Rectal smooth muscle tissue (tissue), 1 donor: ENCODE measurements at regions not wholly inside any gene's neighbourhood (a gene's known extent, or its start where the extent isn't known, plus 50 kb on each side); places are given as distances from the start of the nearest gene placed in this dataset.

Experiments
- H3K27ac ChIP-seq: one replicate; pipeline ENCODE4 v1.7.0; 2013; ENCODE audit warnings: low read depth, low read length, inconsistent platforms
- H3K27me3 ChIP-seq: one replicate; pipeline ENCODE4 v1.7.0; 2013; ENCODE audit warnings: low read length; ENCODE audit not compliant: control insufficient read depth, insufficient read depth
- H3K36me3 ChIP-seq: one replicate; pipeline ENCODE4 v1.7.0; 2013; ENCODE audit warnings: low read length; ENCODE audit not compliant: control insufficient read depth, insufficient read depth
- H3K4me1 ChIP-seq: one replicate; pipeline ENCODE4 v1.7.0; 2013; ENCODE audit warnings: low read length; ENCODE audit not compliant: control insufficient read depth, insufficient read depth
- H3K4me3 ChIP-seq: one replicate; pipeline ENCODE4 v1.7.0; 2013; ENCODE audit warnings: low read length
- H3K9ac ChIP-seq: one replicate; pipeline ENCODE4 v1.7.0; 2013; ENCODE audit warnings: low read length

GRCh38 chr3:102183186-102183585, 251.6 kb upstream of the ZPLD1 start:
- no peak overlapping the region for H3K9ac ChIP-seq
- no peak overlapping the region for H3K27ac ChIP-seq
- no peak overlapping the region for H3K4me3 ChIP-seq
- H3K27me3 ChIP-seq, result no peaks in the 10 kb centered on the region
- H3K4me1 ChIP-seq, result peaks cover 6% of the 10 kb centered on the region
- no peaks in the 10 kb centered on the region for H3K36me3 ChIP-seq

DNA sequence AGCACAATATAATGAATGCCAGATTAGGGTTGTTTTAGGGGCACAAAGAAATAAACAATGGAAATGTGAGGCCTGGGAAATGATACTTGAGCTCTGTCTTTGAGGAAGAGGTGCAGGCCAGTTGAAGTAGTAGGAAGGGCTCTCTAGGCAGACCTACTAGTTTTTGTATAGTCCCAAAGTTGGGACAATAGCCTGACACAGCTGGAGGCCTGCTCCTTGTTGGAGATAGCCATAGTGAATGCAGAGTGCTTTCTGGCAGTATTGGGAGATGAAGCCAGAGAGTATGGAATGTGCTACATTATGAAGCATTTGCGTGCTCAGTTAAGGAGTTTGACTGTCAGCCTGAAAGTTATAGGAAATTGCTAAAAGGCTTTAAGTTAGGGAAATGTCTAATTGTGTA, 251.2 kb upstream of the ZPLD1 start:
- Histone ChIP-seq H3K9ac (no peak overlapping the region), H3K36me3 (no peaks in the 10 kb centered on the region), H3K27me3 (no peaks in the 10 kb centered on the region), H3K27ac (no peak overlapping the region), H3K4me3 (no peak overlapping the region), H3K4me1 (peaks cover 6% of the 10 kb centered on the region)

GRCh38 chr3:102189541-102189940, 245.3 kb upstream of the ZPLD1 start:
- H3K9ac ChIP-seq, result no peak overlapping the region
- H3K27me3 ChIP-seq, result no peaks in the 10 kb centered on the region
- no peak overlapping the region for H3K27ac ChIP-seq
- H3K4me1 ChIP-seq, result no peaks in the 10 kb centered on the region
- no peak overlapping the region for H3K4me3 ChIP-seq
- no peaks in the 10 kb centered on the region for H3K36me3 ChIP-seq

- Histone ChIP-seq H3K4me3 (no peak overlapping the region), H3K9ac (no peak overlapping the region), H3K27ac (no peak overlapping the region), H3K27me3 (no peaks in the 10 kb centered on the region), H3K4me1 (no peaks in the 10 kb centered on the region), H3K36me3 (no peaks in the 10 kb centered on the region)
These were observed 244.7 kb upstream of the ZPLD1 start for GRCh38 chr3:102189956-102190723.

- Histone ChIP-seq H3K36me3 (no peaks in the 10 kb centered on the region), H3K9ac (no peak overlapping the region), H3K27me3 (no peaks in the 10 kb centered on the region), H3K4me1 (no peaks in the 10 kb centered on the region), H3K27ac (no peak overlapping the region), H3K4me3 (no peak overlapping the region)
These were observed 242.2 kb upstream of the ZPLD1 start for GRCh38 chr3:102192575-102192974.

DNA sequence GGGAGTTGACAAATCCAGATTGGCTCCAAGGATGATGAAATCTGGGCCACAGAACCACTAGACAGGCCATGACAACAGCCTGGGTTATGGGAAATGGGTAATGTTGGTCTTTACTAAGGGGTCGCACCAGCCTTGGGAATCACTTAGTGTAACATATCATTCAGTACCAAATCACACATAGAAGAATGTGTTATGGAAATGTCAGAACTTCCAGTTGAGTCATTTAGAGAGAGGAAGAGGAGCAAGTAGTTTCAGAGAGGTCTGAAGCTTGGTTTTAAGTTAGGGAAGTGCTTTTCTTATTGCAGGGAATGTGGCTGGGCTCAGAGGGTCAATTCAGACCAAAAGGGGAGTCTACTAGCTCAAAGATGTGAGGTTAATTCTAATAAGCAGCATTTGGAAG, 241.6 kb upstream of the ZPLD1 start:
- Histone ChIP-seq H3K9ac (no peak overlapping the region), H3K36me3 (no peaks in the 10 kb centered on the region), H3K4me3 (no peak overlapping the region), H3K27me3 (no peaks in the 10 kb centered on the region), H3K4me1 (no peaks in the 10 kb centered on the region), H3K27ac (no peak overlapping the region)

DNA sequence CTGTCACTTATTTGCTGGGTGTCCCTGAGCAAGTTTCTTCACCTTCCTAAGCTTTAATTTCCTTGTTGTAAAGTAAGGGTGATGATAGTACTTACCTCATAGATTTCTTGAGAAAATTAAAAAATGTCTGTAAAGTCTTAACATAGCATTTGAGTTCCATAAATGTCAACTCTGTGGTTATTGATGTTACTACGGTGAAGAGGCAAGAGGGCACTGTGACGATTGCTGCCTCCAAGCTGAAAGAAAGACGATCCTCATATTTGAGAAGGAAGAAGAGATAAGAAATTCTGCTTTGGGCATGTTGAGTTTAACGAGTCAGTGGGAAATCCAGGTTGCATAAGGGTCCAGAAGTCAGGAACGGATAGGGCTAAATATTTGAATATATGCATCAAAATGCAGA, 240.8 kb upstream of the ZPLD1 start:
- Histone ChIP-seq H3K27ac (no peak overlapping the region), H3K36me3 (no peaks in the 10 kb centered on the region), H3K4me3 (no peak overlapping the region), H3K27me3 (no peaks in the 10 kb centered on the region), H3K9ac (no peak overlapping the region), H3K4me1 (no peaks in the 10 kb centered on the region)

DNA sequence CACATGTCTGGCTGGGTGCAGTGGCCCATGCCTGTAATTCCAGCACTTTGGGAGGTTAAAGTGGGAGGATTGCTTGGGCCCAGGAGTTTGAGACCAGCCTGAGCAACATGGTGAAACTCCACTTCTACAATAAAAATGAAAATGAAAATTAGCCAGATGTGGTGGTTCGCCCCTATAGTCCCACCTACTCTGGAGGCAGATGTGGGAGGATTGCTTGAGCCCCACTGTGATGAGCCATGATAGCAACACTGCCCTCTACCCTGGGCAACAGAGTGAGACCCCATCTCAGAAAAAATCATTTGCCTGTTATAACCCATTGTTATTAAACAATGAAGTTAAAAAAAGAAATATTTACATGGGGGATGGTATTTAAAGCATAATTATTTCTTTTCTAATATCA, 240.1 kb upstream of the ZPLD1 start:
- no peak overlapping the region for H3K27ac ChIP-seq
- H3K9ac ChIP-seq, result no peak overlapping the region
- H3K27me3 ChIP-seq, result no peaks in the 10 kb centered on the region
- H3K4me1 ChIP-seq, result no peaks in the 10 kb centered on the region
- H3K4me3 ChIP-seq, result no peak overlapping the region
- no peaks in the 10 kb centered on the region for H3K36me3 ChIP-seq

DNA sequence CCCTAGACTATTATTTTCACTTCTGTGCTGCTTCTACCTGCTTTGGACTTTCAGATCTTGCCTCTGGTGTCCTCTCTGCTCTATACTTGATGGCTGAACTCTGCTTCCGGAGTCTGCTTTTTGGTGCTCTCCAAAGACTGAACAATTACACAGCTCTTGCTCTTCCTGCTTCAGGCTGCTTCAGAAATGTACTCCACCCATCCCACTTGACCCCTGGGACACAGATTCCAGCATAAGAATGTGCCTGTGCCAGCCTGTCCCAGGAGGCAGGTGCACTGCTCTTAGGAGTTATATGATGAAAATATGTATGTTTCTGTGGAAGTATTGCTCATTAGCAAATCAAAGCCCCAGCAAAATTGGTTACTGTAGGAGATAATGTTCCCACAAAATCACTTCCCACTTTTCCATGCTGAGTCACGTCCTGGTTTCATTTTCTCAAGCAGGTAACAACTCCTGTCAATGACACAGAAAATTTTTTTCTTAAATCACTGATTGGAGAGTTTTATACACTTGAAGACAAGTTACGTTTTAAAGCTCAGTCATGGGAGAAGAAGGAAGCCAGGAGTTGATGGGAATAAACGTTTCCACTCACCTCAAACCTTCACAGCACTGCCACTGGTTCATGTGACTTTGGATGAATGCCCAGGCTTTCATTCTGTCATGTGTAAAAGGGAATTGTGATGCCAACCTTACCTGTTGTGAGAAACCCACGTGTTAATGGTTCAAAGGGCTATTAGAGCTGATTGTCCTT, 239.4 kb upstream of the ZPLD1 start:
- no peaks in the 10 kb centered on the region for H3K4me1 ChIP-seq
- H3K27me3 ChIP-seq, result no peaks in the 10 kb centered on the region
- no peak overlapping the region for H3K27ac ChIP-seq
- no peak overlapping the region for H3K4me3 ChIP-seq
- no peak overlapping the region for H3K9ac ChIP-seq
- no peaks in the 10 kb centered on the region for H3K36me3 ChIP-seq

DNA sequence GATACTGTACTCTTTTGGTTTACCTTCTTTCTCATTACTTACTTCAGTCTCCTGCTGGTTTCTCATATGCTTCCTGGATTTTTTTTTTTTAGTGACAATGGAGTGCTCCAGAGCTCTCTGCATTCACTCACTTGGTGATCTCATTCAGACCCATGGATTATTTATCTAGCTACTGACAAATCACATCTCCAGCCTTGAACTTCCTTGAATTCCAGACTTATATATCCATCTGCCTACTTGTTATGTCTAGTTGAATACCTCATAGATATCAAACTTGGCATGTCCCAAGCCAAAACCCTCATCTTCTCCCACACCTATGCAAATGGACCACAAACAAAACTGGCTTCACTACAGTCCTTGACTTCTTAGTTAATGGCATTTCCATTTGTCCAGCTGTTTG, 234.7 kb upstream of the ZPLD1 start:
- no peak overlapping the region for H3K27ac ChIP-seq

GRCh38 chr3:102200560-102200959, 234.3 kb upstream of the ZPLD1 start:
- Histone ChIP-seq H3K27ac (no peak overlapping the region), H3K27me3 (no peaks in the 10 kb centered on the region), H3K36me3 (no peaks in the 10 kb centered on the region), H3K4me3 (no peak overlapping the region), H3K9ac (no peak overlapping the region), H3K4me1 (no peaks in the 10 kb centered on the region)

More for the DNA sequence above, 234.7 kb upstream of the ZPLD1 start:
- no peak overlapping the region for H3K4me3 ChIP-seq
- H3K4me1 ChIP-seq, result no peaks in the 10 kb centered on the region
- no peaks in the 10 kb centered on the region for H3K36me3 ChIP-seq
- H3K27me3 ChIP-seq, result no peaks in the 10 kb centered on the region
- no peak overlapping the region for H3K9ac ChIP-seq

GRCh38 chr3:102205647-102206046, 229.2 kb upstream of the ZPLD1 start:
- Histone ChIP-seq H3K27ac (no peak overlapping the region), H3K27me3 (no peaks in the 10 kb centered on the region), H3K4me1 (peaks cover 13% of the 10 kb centered on the region), H3K36me3 (no peaks in the 10 kb centered on the region), H3K4me3 (no peak overlapping the region), H3K9ac (no peak overlapping the region)
